Bone marrow (tissue), 2 donors: ENCODE measurements at regions not wholly inside any gene's neighbourhood (a gene's known extent, or its start where the extent isn't known, plus 50 kb on each side); places are given as distances from the start of the nearest gene placed in this dataset.

Source experiments
- DNase-seq, 2 donors: peaks; one replicate each; lab custom pipeline; 2025; lab: John Stamatoyannopoulos, UW

DNA sequence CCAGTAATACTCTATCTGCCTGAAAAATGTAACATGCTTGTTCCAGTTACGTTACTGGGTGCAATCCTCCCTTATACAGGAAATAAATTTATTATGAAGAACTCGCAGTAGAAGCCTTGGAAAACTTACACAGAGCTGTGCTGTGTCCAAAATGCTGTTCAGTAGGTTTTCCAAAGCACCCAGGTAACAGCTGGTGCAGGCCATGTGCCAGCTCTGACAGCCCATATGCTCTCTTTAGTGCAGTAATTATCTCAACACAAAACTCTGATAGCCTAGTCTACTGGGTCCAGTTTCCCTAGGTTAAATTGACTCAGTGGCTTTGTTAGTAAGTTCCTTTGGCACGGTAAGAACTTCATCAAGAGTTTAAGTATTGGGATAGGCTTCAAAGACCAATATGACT, 120.7 kb upstream of the OBI1 start:
- DNase-seq: no peak

DNA sequence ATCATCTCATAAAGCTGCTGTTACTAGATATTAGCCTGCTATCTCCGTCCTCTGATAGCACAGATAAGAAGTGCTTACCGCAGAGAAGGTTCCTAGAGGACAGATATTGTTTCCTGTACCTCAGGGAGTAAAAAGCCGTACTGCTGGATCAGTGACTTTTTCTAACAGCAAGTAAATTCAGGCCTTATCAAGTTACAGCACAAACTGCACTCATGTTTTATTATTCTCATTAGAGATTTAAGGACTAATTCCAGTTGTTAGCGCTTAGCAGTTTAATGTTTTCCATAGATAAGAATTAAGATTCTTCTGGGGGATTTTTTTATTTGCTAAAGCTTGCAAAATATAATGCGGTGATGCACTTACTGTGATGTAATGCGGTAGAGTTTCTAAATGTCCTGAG, 119.0 kb upstream of the OBI1 start:
- no peak for DNase-seq

DNA sequence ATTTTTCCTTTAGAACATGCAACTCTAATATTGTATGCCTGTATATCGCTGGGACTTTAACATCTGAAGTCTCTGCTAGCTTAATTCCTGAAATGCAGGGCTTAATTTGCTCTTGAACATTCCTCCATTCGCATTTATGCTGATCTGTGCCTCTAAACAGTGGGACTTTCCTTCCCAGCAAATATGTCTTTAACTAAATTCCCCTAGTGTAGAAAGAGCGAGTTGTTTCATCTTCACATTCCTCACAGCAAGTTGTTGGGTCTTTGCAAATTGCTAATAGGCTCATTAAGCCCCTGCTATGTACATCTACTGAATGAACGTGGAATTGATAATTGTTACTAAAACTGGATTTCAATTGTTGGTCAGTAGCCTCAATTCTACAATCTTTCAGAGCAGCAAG, 118.4 kb upstream of the OBI1 start:
- DNase-seq: no peak

DNA sequence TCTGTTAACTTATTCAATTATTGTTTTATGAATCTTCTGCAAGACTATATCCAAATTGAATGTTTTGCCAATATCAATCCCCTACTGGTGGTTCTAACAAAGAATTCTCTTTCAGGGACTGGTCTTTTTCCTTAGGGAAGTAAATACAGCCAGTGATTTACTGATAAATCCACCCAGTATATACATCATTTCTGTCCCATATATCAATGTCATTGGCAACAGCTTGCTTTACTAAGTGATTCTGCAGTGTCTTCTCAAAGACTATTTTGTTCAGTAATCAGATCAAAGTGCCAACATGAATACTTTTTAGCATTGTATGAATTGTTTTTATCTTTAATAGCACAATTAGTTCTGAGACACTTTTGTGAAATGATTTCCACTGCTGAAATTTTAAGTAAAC, 114.0 kb upstream of the OBI1 start:
- DNase-seq: no peak

DNA sequence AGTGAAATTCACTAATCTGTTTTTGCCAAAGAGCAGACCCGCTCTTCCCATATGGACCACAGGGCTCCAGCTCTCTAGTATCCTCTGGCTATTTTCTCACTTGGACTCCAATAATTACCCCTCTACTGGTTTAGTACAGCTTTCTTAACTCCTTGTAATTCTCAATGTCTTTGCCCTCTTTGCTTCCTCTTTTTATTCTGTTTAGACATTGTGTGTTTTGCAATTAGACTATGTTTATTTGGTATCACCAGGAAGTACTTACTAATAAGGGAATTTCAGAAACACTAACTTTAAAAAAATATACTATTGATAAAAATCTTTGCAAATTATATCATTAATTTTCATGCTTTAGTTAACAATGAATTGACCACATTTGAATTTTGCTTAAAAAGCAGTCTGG, 111.6 kb upstream of the OBI1 start:
- DNase-seq: no peak

DNA sequence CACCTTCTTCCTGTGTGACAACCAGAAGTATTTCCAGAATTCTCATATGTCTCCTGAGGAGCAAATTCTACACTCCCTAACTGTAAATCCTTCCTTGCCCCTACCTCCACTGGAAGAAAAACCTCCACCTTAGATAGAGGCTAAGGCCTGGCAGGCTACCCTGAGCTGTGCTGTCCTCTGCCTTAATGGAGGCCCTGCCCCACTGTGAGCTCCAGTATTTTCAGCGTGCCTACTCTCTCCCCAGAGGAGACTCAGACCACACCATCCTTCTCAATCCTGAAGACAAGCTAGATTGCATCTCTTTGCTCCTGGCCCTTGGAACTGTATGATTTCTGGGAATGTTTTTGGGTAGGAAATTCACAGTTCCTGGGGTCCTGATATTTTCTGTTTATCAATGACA, 110.0 kb upstream of the OBI1 start:
- DNase-seq: no peak

DNA sequence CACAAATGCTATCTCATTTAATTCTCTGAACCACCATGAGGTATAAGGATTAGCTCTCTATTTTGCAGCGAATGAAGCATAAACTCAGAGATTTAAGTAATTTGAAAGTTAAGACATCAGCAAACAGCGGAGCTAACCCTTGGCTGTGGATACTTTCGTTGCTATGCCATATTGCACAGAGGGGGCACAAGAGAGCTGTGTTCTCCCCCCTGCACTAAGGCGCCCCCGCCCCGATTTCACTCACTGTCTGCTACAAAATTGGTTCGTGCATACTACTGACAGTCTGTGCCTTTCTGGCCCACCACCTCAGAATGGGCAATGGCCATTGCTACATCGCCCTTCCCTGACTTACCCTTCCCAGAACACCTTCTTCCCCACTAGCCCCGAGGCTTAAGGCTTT, 105.7 kb upstream of the OBI1 start:
- no peak for DNase-seq

DNA sequence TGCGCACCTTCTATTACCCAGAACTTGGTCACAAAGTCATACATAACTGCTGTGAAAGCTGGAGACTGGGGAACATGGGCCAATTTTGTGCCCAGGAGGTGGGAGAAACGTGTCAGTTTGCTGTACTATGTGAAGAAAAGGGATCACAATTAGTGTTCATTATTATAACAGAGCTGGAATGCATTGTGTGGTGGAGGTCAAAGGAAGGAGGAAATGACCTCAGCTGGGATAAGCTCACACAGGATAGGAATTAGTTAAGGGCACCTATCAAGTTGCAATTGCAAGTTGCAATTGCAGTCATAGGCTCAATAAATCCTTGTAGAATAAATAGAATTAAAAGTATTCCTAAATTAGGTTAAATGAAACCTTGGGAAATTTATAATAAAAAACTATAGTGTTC, 103.9 kb upstream of the OBI1 start:
- no peak for DNase-seq

DNA sequence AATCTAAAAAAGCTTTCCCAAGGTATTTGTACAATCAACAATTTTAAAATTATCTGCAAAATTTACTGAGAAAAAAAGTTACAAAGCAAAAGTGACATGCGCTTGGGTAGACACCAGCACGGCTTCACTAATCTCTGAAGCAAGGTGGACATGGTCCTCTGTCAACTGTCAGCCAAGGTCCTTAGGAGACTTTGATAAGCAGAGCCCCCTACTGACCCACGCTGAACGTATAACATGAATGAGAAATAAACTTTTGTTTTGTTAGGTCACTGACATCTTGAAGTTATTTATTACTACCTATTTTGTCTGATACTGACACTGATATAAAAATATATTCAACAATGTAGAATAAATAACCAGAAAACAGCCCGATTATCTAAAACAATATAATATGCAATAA, 100.7 kb upstream of the OBI1 start:
- DNase-seq: no peak

DNA sequence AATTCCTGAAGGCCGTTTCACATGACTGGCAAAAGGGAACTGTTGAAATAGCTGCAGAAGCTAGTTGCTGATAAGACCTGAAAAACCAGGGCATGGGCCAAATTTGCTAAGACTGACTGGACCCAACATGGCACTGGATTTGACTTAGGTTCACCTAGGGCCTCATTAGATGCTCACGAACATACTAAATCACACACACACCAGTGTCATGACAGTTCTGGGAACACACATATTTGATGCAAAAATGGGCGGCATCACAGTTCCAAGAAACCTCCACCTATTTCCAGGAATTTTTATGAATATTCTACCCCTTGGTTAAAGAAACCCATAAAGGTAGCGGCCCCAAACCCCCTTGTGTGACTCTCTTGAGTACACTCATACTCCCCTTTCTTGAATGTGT, 99.6 kb upstream of the OBI1 start:
- no peak for DNase-seq

DNA sequence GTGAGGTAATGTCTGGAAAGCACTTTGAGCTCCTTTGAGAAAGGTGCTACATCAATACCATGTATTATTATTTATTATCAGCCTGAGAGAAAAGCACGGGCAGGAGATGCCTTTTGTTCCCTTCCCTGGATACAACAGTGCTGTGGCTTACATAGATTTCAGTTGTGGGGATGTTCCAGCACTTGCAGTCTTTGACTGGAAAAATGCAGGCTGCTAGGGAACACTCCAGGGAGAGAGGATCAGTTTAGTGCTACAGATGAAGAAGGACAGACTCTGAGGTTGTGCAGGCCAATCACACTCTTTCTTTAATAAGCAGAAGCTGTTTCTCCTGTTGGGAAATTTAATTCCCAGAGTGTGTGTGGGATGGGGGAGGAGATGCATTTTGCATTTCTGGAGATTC, 94.5 kb upstream of the OBI1 start:
- no peak for DNase-seq

DNA sequence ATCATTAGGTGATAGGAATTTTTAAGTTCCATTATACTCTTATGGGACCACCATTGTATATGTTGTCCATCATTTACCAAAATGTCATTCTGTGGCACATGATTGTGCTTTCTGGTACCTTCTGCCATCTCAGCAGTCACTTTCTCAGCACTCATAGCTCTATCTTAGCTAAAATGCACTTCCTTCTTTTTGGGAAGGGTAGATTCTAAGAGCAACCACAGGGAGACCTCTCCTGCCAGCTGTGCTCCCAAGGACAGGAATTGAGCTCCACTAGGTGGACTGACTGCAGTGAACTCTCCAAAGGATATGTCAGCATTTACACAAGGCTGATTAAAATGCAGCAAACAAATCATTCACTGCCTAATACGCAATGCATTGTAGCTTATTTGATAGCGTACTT, 91.8 kb upstream of the OBI1 start:
- no peak for DNase-seq

DNA sequence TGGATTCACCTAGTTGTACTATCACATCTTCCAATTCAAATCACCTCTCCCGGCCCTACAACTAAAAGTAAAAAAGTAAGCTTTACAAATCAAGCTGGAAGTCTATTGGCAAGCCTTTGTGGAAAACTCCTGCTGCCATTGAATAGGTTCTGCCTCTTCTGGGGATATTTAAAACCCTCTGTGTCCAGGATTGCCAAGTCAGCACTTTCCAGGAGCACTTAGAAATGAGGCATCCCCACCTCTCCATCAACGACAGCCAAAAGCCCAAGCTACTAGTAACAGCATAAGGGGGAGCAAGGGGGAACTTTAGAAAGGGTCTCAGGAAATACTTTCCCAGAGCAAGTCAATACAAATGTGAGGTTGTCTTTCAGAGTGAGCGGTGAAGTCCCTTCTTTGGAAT, 85.0 kb upstream of the OBI1 start:
- DNase-seq: no peak

DNA sequence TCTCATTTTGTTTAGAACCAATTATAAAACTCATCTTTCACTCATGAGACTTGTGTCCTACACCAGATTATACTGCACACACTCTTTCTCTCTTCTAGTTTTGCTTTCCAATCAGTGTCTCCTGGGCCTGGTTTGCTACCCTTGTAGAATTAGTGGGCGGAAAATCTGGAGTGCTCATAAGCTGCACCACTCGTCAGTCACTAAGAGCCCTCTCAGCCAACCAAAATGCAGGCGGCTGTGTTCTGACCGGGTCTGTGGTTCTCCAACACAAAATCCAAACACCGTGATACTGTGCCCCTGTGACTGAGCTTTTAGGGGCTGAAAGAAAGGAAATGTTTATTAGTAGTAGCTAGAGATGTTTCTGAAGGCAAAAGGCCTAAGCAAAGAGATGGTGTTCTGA, 83.7 kb upstream of the OBI1 start:
- no peak for DNase-seq

DNA sequence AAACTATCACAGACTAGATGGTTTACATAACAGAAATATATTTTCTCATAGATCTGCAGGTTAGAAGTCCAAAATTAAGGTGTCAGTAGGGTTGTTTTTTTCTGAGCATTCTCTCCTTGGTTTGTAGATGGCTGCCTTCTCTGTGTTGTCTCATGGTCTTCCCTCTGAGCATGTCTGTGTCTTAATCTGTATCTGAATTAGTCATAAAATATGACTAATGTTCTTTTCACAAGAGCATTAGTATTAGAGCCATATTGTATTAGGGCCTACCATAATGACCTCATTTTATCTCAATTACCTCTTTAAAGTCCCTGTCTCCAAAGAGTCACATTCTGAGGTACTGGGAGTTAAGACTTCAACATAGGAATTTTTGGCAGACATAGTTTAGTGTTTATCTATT, 77.2 kb upstream of the OBI1 start:
- no peak for DNase-seq

DNA sequence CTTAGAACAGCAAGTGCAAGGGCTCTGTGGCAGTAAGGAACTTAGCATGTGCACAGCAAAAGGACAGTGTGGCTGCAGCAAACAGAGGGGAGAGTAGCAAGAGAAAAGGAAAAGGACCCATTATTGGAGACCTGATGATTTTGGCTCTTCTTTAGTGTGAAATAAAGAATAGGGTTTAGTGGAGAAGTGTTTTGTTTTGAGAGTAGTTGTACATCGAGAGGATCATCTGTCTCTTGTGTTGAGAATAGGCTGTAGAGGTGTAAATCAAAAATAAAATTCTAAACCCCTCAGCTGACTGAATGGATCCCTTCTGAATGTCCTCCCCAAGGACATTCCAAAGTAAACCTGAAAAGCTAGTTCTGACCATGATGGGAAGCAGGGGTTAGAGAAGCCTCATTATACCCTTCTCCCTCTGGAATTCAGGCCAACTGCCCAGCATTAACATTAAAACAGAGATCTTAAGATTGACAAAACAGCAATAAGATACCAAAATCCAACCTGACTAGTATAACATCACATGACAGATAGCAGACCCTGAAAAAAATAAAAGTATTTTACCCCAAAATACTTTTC, 73.6 kb upstream of the OBI1 start:
- no peak for DNase-seq

DNA sequence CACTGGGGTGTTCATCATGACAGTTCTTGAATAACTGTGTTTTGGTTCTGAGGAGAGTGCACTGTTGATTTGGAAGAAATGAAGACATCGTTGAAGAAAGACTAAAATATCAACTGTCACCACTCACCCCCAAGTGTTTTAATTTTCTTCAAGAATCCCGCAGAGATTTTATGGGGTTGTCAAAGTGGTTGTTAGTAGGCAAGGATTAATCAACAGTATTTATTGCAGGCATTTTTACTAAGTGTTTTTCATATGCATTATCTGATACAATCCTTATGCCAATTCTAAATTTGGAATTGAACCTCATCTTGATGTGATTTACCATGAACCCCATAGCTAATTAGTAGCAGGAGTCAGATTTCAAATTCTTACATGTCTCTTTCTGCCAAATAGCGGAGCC, 63.7 kb upstream of the OBI1 start:
- DNase-seq: no peak

DNA sequence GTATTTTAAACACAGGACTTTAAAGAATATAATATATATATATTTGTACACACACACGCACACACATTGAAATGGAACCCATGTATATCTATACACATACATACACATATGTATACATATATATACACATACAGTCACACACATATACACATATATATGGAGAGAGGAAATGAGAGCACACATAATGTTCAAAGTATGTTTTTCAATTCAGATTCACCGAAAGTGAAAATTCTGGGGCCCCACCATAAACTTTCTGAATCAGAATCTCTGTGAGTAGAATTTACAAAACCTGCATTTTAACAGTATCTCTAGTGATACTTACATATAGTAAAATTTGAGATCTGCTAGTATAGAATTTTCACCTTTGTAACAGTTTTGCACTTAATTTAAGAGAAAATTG, 60.4 kb upstream of the OBI1 start:
- no peak for DNase-seq

DNA sequence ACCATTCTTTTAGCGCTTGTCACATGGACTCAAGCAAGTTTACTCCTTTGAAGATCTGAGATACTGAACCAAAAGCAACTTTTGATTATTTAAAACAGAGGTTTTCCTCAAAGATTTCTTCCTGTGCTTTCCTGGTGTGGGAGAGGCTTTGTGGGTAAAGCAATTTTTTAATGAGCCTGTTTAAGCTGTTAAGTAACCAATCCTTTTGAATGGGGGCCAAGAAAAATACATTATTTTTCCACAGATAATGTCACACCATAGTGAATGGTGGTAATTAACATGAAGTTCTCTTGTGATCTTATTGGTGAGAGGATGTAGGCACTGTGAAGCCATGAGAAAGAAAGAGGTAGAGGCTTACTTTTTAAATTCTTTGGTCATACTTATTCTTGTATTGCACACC, 55.8 kb upstream of the OBI1 start:
- no peak for DNase-seq

DNA sequence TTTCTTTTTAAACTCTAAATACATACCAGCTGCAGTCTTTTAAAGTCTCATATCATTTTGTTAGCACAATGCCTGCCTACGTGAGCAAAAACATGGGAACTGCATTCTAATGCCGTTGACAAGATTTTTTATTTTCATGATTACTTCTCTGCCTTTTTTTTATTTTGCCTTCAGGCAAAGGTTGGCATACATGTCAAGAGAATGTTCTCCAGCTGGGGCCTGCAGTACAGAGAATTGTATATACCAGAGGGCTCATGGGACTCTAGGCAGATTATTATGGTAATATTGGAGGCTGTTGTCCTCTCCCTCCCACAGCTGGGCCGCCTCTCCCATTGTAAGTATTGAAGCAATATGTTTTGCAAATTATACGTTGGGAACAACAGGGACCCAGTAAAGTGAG, 53.9 kb upstream of the OBI1 start:
- no peak for DNase-seq

DNA sequence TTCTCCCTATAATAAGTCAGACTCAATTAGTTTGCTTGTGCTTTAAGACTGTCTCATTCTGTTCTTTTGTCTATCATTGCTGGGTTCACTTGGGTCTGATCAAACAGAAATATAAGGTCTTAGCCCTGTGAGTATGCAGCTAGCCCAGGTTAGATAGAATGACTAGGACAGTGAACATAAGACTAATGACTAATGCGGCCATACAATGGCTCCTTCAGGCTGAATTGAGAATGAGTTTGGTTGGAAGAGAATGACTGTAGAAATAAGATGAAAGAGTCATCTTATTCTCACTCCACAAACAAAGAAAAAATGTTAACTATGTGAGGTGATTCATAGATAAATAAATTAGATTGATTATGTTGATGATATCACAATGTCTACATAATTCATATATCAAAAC, 50.1 kb upstream of the OBI1 start:
- no peak for DNase-seq
